RWPE2 (cell line): ENCODE measurements at regions not wholly inside any gene's neighbourhood (a gene's known extent, or its start where the extent isn't known, plus 50 kb on each side); places are given as distances from the start of the nearest gene placed in this dataset.

ENCODE experiments used
- ATAC-seq: fragments of 200-7000 bp; cut with Tn5 transposase; 3 replicates; pipeline ENCODE4 v1.9.1; 2021; ENCODE audit warnings: low read depth
- DNase-seq: peaks from one replicate; pipeline ENCODE4 v3.0.0-alpha.2; 2020; ENCODE audit warnings: low spot score
- H3K27ac ChIP-seq: fragments of 450-650 bp; 2 replicates; pipeline ENCODE4 v1.5.1; 2017; ENCODE audit warnings: mild to moderate bottlenecking; ENCODE audit not compliant: poor library complexity, severe bottlenecking
- H3K27me3 ChIP-seq: fragments of 250-450 bp; sonication (Bioruptor Pico); 2 replicates; pipeline ENCODE4 v1.5.1; 2021; ENCODE audit warnings: mild to moderate bottlenecking, moderate library complexity; ENCODE audit not compliant: insufficient read depth, poor library complexity, severe bottlenecking
- H3K36me3 ChIP-seq: fragments of 250-450 bp; sonication (Bioruptor Pico); 2 replicates; pipeline ENCODE4 v1.5.1; 2020; ENCODE audit warnings: low read depth, mild to moderate bottlenecking, moderate library complexity
- H3K4me1 ChIP-seq: fragments of 250-450 bp; sonication (Bioruptor Pico); 2 replicates; pipeline ENCODE4 v1.5.1; 2021; ENCODE audit warnings: mild to moderate bottlenecking, moderate library complexity; ENCODE audit not compliant: insufficient read depth, poor library complexity, severe bottlenecking
- H3K4me3 ChIP-seq: fragments of 250-450 bp; sonication (Bioruptor Pico); 2 replicates; pipeline ENCODE4 v1.5.1; 2021; ENCODE audit warnings: mild to moderate bottlenecking, moderate library complexity; ENCODE audit not compliant: severe bottlenecking
- H3K9me3 ChIP-seq: fragments of 250-450 bp; sonication (Bioruptor Pico); 2 replicates; pipeline ENCODE4 v1.5.1; 2021; ENCODE audit warnings: mild to moderate bottlenecking, moderate library complexity; ENCODE audit not compliant: severe bottlenecking
- CTCF ChIP-seq: fragments of 450-650 bp; IDR thresholded peaks from one replicate; pipeline ENCODE4 v1.5.1; 2017; ENCODE audit warnings: mild to moderate bottlenecking, moderate library complexity; ENCODE audit not compliant: poor library complexity, severe bottlenecking

DNA sequence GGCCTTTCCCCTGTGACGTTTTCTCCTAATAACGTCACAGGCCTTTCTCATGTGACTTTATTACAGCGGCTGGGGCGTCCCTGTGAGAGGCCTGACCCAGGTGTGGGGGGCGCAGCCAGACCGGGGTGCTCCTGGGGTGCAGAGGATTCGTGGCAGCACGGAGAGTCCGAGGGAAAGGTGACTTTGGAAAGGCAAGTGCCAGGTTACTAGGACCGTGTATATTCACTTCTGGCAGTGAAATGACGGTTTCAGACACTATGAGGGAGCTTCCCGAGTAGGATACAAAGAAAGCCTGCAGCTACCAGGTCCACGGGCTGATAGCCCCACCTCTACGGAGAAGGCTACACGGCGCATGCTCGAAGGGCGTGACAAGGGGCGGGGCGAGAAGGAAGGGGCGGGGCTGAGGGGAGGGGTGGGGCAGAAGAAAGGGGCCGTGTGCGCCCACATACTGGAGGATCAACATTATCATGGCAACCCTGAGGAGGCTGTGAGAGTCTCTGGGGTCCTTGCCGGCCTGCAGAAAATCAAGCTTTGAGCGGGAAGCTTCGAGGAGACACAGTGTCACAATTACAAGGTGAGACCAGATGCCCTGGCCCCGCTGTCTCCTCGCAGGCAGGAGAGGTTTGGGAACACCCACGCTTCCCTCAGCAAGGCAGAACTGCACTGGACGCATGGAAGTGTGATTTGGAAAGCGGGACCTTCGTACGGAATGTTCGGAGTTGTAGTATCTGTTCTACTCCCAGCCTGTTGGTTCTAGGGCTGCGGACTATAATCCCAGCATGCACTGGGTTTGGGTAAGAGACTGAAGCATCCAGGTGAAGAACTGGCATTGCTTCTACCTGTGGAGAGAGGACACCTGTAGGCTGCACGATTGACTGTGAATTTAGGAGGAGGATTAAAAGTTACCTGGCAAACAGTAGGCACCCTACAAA lies 54.4 kb upstream of the ZNF337 start:
- Histone ChIP-seq H3K9me3 (no peaks in the 10 kb centered on the region), H3K4me3 (peak overlapping the region; percentile 33), H3K4me1 (no peaks in the 10 kb centered on the region), H3K27me3 (no peaks in the 10 kb centered on the region), H3K27ac (no peak overlapping the region), H3K36me3 (no peaks in the 10 kb centered on the region)
- DNase-seq: no peak
- ATAC-seq: peak; percentile 80
- no peak for TF ChIP-seq CTCF

DNA sequence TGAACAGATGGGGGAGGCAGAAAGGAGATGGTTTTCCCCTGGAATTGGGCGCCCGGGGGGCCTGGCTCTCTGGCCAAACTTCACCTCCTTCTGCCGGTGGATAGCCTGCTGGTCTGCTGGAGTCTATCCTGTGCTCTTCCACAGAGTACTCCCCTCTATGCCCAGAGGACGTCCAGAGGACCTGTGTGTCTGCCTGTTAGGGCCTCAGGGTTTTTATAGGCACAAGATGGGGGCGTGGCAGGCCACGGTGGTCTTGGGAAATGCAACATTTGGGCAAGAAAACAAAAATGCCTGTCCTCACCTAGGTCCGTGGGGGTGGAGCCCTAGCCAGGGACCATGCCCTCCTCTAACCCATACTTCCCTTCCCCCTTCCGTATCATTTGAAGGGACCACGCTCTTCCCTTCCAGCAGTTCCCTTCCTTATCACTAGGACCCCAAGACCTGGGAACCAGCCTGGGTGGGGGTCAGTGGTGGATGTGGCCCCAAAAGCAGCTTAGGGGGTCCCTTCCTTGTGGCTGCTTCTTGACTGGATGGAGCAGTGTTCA lies 53.6 kb upstream of the ZNF337 start:
- no peaks in the 10 kb centered on the region for H3K36me3 ChIP-seq
- no peaks in the 10 kb centered on the region for H3K27me3 ChIP-seq
- DNase-seq (no peak), ATAC-seq (no peak)
- peaks cover under 1% of the 10 kb centered on the region for H3K4me1 ChIP-seq
- no peaks in the 10 kb centered on the region for H3K9me3 ChIP-seq
- H3K4me3 ChIP-seq: peak overlapping the region; percentile 33
- no peak overlapping the region for H3K27ac ChIP-seq
- TF ChIP-seq CTCF: no peak

- Histone ChIP-seq H3K4me3 (no peak overlapping the region), H3K36me3 (no peaks in the 10 kb centered on the region), H3K4me1 (peaks cover 7% of the 10 kb centered on the region), H3K9me3 (no peaks in the 10 kb centered on the region), H3K27me3 (no peaks in the 10 kb centered on the region), H3K27ac (no peak overlapping the region)
- ATAC-seq: no peak
- DNase-seq: no peak
- no peak for TF ChIP-seq CTCF
These were observed 53.0 kb upstream of the ZNF337 start for GRCh38 chr20:25749649-25750048.
